Eye (tissue), 1 donor: ENCODE measurements at regions not wholly inside any gene's neighbourhood (a gene's known extent, or its start where the extent isn't known, plus 50 kb on each side); places are given as distances from the start of the nearest gene placed in this dataset.
"Not testable (repeated sequence)": the region's sequence is repeated elsewhere in the genome, so short reads cannot be mapped to it uniquely, and the experiment has no call there.

ENCODE experiments used
- DNase-seq: peaks from one replicate; pipeline ENCODE4 v3.0.0-alpha.2; 2015

GRCh38 chr18:40179729-40180461, 1775.1 kb upstream of the PIK3C3 start:
- no peak for DNase-seq

- no peak for DNase-seq
Measured at GRCh38 chr18:40168026-40168425, 1787.0 kb upstream of the PIK3C3 start.

- no peak for DNase-seq
Measured at GRCh38 chr18:40163254-40163653, 1791.8 kb upstream of the PIK3C3 start.

GRCh38 chr18:40160361-40160760, 1794.7 kb upstream of the PIK3C3 start:
- DNase-seq, result no peak

GRCh38 chr18:40159141-40160017, 1795.7 kb upstream of the PIK3C3 start:
- peak; percentile 68 for DNase-seq

GRCh38 chr18:40157120-40157519, 1797.9 kb upstream of the PIK3C3 start:
- no peak for DNase-seq

GRCh38 chr18:40152859-40153258, 1802.2 kb upstream of the PIK3C3 start:
- no peak for DNase-seq

GRCh38 chr18:40148960-40149359, 1806.1 kb upstream of the PIK3C3 start:
- DNase-seq, result no peak

- DNase-seq, result no peak
Measured at GRCh38 chr18:40133253-40133652, 1821.8 kb upstream of the PIK3C3 start.

GRCh38 chr18:40132438-40132837, 1822.6 kb upstream of the PIK3C3 start:
- DNase-seq, result not testable (repeated sequence)

- DNase-seq, result no peak
Measured at GRCh38 chr18:40124107-40124506, 1830.9 kb upstream of the PIK3C3 start.

- no peak for DNase-seq
Measured at GRCh38 chr18:40120796-40121391, 1834.1 kb upstream of the PIK3C3 start.

- no peak for DNase-seq
Measured at GRCh38 chr18:40120356-40120755, 1834.7 kb upstream of the PIK3C3 start.

GRCh38 chr18:40119581-40119980, 1835.5 kb upstream of the PIK3C3 start:
- not testable (repeated sequence) for DNase-seq

GRCh38 chr18:40110455-40110854, 1844.6 kb upstream of the PIK3C3 start:
- DNase-seq, result no peak

GRCh38 chr18:40109252-40110049, 1845.6 kb upstream of the PIK3C3 start:
- no peak for DNase-seq

- peak; percentile 19 for DNase-seq
Measured at GRCh38 chr18:40108596-40108995, 1846.4 kb upstream of the PIK3C3 start.

GRCh38 chr18:40102903-40103302, 1852.1 kb upstream of the PIK3C3 start:
- no peak for DNase-seq

GRCh38 chr18:40099641-40100040, 1855.4 kb upstream of the PIK3C3 start:
- DNase-seq, result no peak

GRCh38 chr18:40096675-40097074, 1858.4 kb upstream of the PIK3C3 start:
- DNase-seq, result no peak

GRCh38 chr18:40094441-40094840, 1860.6 kb upstream of the PIK3C3 start:
- no peak for DNase-seq

GRCh38 chr18:40088130-40088529, 1866.9 kb upstream of the PIK3C3 start:
- no peak for DNase-seq

GRCh38 chr18:40079786-40080185, 1875.2 kb upstream of the PIK3C3 start:
- DNase-seq, result peak; percentile 33
